Femur (tissue), 1 donor: ENCODE measurements at regions not wholly inside any gene's neighbourhood (a gene's known extent, or its start where the extent isn't known, plus 50 kb on each side); places are given as distances from the start of the nearest gene placed in this dataset.
"Not testable (repeated sequence)": the region's sequence is repeated elsewhere in the genome, so short reads cannot be mapped to it uniquely, and the experiment has no call there.

Source experiments
- DNase-seq: peaks from one replicate; pipeline ENCODE4 v3.0.0-alpha.2; 2017

DNA sequence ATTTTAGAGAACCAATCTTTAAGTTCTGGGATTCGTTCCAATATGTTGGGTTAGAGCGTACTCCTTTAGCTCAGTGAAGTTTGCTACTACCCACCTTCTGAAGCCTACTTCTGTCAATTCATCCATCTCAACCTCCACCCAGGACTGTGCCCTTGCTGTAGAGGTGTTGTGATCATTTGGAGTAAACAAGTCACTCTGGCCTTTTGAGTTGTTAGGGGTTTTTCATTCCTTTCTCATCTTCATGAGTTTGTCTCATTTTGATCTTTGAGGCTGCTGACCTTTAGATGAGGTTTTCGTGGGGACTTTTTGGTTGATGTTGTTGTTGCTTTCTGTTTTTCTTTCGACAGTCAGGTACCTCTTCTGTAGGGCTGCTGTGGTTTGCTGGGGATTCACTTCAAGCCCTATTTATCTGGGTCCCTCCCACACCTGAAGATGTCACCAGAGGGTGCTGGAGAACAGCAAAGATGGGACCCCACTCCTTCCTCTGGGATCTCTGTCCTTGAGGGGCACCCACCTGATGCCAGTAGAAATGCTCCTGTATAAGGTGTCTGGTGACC is 158.4 kb downstream of the ANKRD36B start:
- DNase-seq: not testable (repeated sequence)

DNA sequence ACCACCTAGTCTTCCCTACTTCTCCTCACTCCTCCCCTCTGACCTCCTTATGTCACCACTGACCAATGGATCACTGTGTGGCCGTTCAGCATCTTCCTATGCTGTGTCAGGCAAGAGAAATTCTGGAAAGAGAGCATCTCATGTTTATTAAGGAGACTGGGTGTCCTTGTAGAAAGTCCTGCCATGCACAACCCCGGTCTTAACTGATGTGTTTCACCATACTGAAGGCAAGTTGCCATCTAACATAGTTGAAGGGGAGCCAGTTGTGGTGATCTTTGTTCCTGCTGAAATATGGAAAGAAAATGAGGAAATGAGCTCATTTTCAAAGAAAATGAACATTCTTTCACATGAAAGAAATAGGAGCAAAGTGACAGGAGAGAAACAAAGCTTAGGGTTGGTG is 167.3 kb downstream of the ANKRD36B start:
- DNase-seq: not testable (repeated sequence)

DNA sequence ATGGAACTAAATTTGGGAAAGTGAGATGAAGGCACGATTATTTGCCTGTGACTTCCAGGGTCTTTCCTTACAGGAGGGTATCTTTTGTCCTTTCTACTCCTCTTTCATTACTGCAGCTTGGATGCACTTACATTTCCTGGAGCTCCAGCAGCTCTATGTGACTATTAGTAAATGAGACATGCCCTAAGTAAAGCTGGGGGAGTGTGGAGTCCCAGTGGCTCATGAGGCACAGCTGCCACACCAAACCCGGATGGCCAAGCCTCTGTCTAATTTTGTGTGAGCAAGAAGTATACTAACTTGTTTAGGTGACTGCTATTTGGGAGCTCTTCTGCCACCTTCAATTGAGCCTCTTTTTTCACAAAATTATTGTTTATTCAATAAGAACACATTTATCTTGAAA is 183.3 kb downstream of the ANKRD36B start:
- DNase-seq: not testable (repeated sequence)

DNA sequence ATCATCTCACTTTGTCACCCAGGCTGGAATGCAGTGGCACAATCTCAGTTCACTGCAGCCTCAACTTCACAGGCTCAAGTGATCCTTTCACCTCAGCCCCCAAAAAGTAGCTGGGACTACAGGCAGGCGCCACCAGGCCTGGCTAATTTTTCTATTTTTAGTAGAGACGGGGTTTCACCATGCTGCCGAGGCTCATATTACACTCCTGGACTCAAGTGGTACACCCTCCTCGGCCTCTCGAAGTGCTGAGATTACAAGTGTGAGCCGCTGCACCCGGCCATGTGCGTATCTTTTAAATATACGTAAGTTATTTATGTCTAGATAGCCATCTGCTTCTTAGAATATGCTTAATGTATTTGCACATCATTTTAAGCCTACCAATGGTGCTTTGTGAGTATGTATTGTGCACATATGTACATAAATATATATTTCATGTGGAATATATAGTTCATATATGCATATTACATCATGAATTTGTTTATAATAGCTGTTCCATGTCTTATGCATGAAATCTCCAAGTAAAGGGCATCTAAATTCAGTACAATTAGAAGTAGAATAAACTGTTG is 184.4 kb downstream of the ANKRD36B start:
- DNase-seq: not testable (repeated sequence)

DNA sequence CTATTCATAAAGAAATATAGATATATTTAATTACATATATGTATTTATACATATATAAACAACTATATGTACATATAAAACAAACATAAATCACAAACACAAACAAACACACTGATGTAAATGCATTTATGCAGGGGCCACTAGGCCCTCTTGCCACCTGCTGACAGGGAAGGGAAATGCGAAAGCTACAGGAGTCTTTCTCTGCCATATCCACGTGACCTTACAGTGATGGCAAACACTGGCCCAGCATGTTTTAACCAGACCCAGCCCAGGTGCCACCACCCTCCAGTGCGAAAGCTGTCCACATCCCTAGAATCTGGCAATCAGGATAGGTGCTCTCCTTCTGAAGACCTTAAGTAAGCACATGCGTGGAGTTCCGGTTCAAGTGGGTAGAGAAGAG is 187.0 kb downstream of the ANKRD36B start:
- DNase-seq: not testable (repeated sequence)

DNA sequence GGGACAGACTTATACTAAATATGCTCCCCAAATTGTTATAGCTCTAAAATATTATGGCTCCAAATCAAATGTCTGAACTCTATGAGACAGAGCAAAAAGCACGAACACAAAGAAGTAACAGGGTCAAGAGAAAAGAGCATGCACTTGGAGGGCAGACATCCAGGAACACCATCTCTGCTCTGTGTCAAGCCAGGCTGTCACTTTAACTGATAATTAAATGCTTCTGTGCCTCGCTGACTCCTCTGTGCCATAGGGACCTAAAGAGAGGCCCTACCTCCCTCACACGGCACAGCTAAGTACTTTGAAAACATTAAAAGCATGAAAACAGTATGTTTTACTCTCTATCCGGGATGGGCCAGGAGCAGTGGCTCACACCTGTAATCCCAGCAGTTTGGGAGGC is 194.0 kb downstream of the ANKRD36B start:
- not testable (repeated sequence) for DNase-seq

DNA sequence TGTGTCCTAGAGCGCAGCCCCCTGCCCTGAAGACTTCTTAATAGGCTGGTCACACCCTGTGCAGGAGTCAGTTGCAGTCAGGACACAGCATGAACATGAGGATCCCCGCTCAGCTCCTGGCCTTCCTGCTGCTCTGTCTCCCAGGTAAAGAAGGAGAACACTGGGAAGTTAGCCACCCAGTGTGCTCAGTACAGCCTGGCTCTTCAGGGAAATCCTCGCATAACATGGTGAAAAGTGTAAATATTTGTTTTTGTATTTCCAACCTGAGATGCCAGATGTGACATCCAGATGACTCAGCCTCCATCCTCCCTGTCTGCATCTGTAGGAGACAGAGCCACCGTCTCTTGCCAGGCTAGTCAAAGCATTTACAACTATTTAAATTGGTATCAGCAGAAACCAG is 203.9 kb downstream of the ANKRD36B start:
- DNase-seq: not testable (repeated sequence)

DNA sequence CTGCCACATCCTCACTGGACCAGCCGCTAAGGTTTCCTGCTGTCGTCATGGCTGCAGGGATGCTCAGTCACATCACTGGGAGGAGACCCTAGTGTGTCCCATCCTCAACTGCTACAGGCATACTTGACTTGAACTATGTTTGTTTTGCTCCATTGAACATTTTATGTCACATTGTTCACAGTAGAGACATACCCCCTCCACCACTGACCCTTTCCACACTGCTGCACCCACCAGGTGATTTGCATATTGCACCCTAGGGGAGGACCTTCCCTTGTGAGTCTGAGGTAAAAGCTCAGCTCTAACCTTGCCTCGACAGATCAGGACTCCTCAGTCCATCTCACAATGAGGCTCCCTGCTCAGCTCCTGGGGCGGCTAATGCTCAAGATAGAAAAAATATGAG is 213.8 kb downstream of the ANKRD36B start:
- not testable (repeated sequence) for DNase-seq

DNA sequence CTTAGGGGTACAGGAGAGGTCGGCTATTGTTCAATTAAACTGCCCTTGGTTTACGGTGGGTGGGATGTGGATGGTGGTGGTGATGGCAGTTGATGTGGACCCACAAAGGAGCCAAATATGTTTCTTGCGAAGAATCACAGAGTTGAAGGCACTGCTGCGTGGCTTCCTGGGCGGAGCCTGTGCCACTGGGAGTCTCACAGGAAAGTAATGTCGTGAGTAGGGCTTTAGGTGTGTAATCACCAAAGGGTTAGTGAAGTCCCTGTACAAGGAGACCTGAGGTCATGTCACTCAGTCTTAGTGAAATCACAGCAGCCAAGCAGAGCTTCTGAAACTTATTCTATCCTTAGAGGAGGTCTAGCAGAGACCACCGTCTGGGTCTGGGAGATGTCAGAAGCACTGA is 215.3 kb downstream of the ANKRD36B start:
- not testable (repeated sequence) for DNase-seq

DNA sequence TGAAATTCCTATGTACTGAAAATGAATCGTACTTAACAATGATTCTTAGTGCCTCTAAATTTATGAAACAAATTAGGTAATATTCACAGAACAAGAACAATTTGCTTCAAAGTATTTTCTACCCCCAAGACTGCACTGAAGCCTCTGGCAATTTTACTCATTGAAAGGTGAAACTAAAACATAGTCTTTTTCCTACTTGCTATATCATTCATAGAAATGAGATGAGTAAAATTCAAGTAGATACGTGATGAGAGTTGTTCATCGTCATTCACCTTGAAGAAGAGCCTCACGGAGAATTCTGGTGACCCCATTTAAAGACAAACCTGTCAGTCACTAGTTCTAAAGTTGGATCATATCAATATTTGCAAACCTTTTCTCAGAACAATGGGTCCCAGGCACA is 226.5 kb downstream of the ANKRD36B start:
- not testable (repeated sequence) for DNase-seq

DNA sequence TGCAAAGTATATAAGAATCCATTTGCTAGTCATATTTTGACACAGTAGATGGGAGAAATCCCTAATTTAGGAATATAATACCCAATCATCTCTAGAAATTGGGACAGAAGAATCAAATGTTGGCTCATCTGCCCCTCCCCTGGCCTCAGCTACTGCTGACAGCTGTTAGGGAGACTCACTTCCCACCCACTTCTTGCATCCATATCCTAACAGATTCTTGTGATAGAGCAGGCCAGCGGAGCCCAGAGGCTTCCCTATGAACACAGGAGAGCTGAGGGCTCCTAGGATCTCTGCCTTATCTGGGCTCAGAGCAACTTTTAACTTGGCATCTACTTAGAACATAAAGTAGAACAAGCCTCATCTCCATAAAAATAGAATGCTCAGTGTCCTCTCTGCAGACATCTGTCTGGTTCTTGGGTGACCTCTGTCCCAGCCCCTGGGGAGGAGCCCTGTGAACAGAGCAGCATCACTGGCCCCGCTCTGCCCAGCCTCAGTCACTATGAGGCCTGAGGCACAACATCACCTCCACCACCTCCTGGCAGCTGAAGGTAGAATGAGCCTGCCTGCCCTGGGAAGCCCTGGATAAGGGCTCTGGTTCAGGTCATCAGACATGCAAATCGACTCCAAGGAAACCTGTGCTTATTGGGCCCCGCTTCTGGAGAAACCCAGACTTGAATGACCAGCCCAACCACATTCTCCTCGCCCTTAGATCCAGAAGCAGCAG is 229.7 kb downstream of the ANKRD36B start:
- DNase-seq: no peak

DNA sequence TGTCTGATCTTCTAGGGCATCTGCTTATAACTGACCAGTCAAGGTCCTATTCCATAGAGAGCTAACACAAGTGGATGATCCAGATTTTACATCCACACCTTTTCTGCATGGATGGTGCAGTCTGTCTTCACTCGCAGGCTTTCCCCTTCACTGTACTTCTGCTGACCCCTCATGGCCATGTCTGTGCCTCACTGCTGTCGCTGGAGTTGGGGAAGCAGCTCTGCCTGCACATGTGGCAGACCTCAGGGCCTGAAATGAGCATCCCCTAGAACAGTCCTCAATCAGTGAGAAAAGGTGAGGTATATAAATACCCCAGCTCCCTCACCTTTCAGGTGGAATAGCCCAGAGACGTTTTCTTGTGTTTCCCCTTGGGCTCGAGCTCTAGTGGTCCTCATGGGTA is 233.8 kb downstream of the ANKRD36B start:
- DNase-seq: no peak

DNA sequence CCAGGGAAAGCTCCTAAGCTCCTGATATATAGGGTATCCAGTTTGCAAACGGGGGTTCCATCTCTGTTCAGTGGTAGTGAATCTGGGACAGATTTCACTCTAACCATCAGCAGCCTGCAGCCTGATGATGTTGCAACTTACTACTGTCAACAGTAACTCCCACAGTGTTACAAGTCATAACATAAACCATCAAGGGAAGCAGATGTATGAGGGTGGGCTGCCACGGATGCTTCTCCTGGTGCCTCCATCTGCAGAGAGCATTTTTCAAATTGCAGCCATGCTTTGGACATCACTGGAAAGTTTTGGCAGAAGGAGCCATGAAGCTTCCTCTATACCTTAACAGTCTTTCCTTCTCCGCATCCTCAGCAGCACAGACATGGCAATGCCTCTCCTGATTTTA is 234.5 kb downstream of the ANKRD36B start:
- no peak for DNase-seq

DNA sequence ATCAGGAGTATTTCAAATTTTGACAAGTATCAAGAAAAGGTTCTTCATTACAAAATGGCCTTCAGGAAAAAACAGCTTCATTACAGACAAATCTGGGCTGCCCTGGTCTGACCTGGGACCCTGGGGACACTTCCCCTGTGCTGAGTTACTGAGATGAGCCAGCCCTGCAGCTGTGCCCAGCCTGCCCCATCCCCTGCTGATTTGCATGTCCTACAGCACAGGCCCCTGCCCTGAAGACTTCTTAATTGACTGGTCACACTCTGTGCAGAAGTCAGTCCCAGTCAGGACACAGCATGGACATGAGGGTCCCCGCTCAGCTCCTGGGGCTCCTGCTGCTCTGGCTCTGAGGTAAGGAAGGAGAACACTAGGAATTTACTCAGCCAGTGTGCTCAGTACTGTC is 235.1 kb downstream of the ANKRD36B start:
- peak; percentile 19 for DNase-seq

DNA sequence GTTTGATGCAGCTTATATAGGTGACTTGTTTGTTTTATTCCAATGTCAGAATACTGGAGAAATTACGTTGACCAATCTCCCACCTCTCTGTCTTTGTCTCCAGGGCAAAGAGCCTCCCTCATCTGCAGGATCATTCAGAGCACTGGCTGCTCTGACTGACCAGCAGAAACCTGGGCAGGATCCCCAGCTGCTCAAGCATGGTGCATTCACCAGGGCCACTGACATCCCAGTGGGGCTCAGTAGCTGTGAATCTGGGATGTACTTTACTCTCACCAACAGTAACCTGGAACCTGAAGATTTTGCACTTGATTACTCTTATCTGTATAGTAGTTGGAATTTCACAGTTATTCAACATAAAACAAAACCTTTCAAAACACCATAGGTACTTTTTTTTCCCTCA is 235.9 kb downstream of the ANKRD36 start:
- DNase-seq: no peak

DNA sequence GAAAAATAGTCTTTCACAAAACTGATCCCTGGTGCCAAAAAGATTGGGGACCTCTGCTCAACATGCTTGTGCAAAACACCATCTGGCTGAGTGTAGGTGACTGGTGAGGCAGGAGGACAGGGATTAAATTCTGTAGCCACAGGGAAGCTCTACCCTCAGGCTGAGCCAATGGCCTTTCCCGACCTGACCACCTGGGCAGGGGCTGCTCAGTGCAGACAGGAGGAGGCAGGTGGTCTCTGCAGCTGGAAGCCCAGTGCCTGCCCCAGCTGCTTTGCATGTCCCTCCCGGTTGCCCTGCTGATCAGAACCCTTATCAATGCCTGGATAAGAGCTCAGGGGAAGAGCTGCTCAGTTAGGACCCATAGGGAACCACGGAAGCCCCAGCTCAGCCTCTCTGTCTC is 235.3 kb downstream of the ANKRD36 start:
- no peak for DNase-seq

DNA sequence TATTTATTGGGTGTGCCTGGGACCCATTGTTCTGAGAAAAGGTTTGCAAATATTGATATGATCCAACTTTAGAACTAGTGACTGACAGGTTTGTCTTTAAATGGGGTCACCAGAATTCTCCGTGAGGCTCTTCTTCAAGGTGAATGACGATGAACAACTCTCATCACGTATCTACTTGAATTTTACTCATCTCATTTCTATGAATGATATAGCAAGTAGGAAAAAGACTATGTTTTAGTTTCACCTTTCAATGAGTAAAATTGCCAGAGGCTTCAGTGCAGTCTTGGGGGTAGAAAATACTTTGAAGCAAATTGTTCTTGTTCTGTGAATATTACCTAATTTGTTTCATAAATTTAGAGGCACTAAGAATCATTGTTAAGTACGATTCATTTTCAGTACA is 232.0 kb downstream of the ANKRD36 start:
- DNase-seq: not testable (repeated sequence)

DNA sequence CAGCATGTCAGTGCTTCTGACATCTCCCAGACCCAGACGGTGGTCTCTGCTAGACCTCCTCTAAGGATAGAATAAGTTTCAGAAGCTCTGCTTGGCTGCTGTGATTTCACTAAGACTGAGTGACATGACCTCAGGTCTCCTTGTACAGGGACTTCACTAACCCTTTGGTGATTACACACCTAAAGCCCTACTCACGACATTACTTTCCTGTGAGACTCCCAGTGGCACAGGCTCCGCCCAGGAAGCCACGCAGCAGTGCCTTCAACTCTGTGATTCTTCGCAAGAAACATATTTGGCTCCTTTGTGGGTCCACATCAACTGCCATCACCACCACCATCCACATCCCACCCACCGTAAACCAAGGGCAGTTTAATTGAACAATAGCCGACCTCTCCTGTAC is 220.7 kb downstream of the ANKRD36 start:
- DNase-seq: not testable (repeated sequence)

DNA sequence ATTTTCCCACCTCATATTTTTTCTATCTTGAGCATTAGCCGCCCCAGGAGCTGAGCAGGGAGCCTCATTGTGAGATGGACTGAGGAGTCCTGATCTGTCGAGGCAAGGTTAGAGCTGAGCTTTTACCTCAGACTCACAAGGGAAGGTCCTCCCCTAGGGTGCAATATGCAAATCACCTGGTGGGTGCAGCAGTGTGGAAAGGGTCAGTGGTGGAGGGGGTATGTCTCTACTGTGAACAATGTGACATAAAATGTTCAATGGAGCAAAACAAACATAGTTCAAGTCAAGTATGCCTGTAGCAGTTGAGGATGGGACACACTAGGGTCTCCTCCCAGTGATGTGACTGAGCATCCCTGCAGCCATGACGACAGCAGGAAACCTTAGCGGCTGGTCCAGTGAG is 219.2 kb downstream of the ANKRD36 start:
- not testable (repeated sequence) for DNase-seq

DNA sequence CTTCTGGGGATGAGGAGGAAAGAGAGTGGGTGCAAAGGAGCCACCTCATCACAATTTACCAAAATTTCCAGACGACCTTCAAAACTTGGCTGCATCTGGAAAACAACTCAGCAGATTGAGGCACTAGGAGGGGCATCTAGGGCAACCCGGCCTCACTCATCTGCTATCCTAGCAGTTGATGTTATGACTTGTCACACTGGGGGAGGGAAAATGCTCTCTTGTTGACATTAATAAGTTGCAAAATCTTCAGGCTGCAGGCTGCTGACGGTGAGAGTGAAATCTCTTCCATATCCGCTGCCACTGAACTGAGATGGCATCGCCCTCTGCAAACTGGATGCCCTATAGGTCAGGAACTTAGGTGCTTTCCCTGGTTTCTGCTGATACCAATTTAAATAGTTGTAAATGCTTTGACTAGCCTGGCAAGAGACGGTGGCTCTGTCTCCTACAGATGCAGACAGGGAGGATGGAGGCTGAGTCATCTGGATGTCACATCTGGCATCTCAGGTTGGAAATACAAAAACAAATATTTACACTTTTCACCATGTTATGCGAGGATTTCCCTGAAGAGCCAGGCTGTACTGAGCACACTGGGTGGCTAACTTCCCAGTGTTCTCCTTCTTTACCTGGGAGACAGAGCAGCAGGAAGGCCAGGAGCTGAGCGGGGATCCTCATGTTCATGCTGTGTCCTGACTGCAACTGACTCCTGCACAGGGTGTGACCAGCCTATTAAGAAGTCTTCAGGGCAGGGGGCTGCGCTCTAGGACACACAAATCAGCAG is 209.2 kb downstream of the ANKRD36 start:
- not testable (repeated sequence) for DNase-seq

DNA sequence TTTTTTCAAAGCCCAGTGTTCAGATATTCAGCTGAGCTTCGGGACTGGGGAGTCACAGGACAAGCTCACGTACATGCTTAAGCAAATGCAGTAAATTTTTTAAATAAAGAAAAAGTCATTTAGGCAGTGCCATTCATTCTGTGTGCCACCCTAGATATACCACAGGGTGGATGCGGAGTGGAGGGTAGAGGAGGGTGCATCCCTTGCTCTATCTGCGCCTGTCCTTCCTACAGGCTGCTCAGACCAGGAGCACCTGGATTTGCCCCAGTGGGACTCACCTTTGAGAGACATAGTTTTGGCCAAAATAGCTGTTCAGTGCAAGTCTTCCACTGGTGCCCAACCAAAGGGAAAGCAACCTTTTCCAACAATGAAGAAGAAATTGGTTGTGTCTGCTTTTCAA is 202.4 kb downstream of the ANKRD36 start:
- not testable (repeated sequence) for DNase-seq

DNA sequence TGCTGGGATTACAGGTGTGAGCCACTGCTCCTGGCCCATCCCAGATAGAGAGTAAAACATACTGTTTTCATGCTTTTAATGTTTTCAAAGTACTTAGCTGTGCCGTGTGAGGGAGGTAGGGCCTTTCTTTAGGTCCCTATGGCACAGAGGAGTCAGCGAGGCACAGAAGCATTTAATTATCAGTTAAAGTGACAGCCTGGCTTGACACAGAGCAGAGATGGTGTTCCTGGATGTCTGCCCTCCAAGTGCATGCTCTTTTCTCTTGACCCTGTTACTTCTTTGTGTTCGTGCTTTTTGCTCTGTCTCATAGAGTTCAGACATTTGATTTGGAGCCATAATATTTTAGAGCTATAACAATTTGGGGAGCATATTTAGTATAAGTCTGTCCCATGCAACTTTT is 199.5 kb downstream of the ANKRD36 start:
- DNase-seq: not testable (repeated sequence)

DNA sequence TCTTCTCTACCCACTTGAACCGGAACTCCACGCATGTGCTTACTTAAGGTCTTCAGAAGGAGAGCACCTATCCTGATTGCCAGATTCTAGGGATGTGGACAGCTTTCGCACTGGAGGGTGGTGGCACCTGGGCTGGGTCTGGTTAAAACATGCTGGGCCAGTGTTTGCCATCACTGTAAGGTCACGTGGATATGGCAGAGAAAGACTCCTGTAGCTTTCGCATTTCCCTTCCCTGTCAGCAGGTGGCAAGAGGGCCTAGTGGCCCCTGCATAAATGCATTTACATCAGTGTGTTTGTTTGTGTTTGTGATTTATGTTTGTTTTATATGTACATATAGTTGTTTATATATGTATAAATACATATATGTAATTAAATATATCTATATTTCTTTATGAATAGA is 192.5 kb downstream of the ANKRD36 start:
- not testable (repeated sequence) for DNase-seq

DNA sequence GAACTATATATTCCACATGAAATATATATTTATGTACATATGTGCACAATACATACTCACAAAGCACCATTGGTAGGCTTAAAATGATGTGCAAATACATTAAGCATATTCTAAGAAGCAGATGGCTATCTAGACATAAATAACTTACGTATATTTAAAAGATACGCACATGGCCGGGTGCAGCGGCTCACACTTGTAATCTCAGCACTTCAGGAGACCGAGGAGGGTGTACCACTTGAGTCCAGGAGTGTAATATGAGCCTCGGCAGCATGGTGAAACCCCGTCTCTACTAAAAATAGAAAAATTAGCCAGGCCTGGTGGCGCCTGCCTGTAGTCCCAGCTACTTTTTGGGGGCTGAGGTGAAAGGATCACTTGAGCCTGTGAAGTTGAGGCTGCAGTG is 189.9 kb downstream of the ANKRD36 start:
- DNase-seq: not testable (repeated sequence)
